Liver (tissue), 3 donors: ENCODE measurements at regions not wholly inside any gene's neighbourhood (a gene's known extent, or its start where the extent isn't known, plus 50 kb on each side); places are given as distances from the start of the nearest gene placed in this dataset.

Experiments
- ATF3 ChIP-seq: IDR thresholded peaks from 2 replicates; pipeline ENCODE4 v1.6.1; 2016; ENCODE audit warnings: antibody characterized with exemption
- CTCF ChIP-seq: fragments of 150-350 bp; IDR thresholded peaks from 2 replicates; pipeline ENCODE4 v1.5.1; 2017; ENCODE audit warnings: improper control_type of control experiment, low read depth, low read length; ENCODE audit not compliant: missing input control
- EGR1 ChIP-seq, 2 donors: IDR thresholded peaks; 2 replicates each; pipeline ENCODE4 v1.6.1; 2016 to 2018; ENCODE audit warnings: antibody characterized with exemption in 2 of 2, low read depth in 2 of 2
- HNF4A ChIP-seq, 2 donors: conservative IDR thresholded peaks; 2 replicates each; pipeline ENCODE4 v1.6.1; 2016; ENCODE audit warnings: antibody characterized with exemption in 2 of 2, mild to moderate bottlenecking in 2 of 2
- JUND ChIP-seq, 2 donors: IDR thresholded peaks; 2 replicates each; pipeline ENCODE4 v1.6.1; 2016; ENCODE audit warnings: antibody characterized with exemption in 2 of 2
- MAX ChIP-seq: IDR thresholded peaks from 2 replicates; pipeline ENCODE4 v1.6.1; 2016; ENCODE audit warnings: antibody characterized with exemption
- NR2F2 ChIP-seq: IDR thresholded peaks from 2 replicates; pipeline ENCODE4 v1.6.1; 2016; ENCODE audit warnings: antibody characterized with exemption
- RAD21 ChIP-seq, 2 donors: IDR thresholded peaks; 2 replicates each; pipeline ENCODE4 v1.6.1; 2016; ENCODE audit warnings: antibody characterized with exemption in 2 of 2, mild to moderate bottlenecking in 2 of 2
- REST ChIP-seq: IDR thresholded peaks from 2 replicates; pipeline ENCODE4 v1.6.1; 2016; ENCODE audit warnings: antibody characterized with exemption, mild to moderate bottlenecking
- RXRA ChIP-seq, 2 donors: IDR thresholded peaks; 2 replicates each; pipeline ENCODE4 v1.6.1; 2017 to 2018; ENCODE audit warnings: antibody characterized with exemption in 2 of 2, mild to moderate bottlenecking in 1 of 2
- SP1 ChIP-seq: IDR thresholded peaks from 2 replicates; pipeline ENCODE4 v1.6.1; 2018; ENCODE audit warnings: antibody characterized with exemption, mild to moderate bottlenecking
- TAF1 ChIP-seq: conservative IDR thresholded peaks from 2 replicates; pipeline ENCODE4 v1.6.1; 2016; ENCODE audit warnings: antibody characterized with exemption, mild to moderate bottlenecking
- YY1 ChIP-seq: IDR thresholded peaks from 2 replicates; pipeline ENCODE4 v1.6.1; 2016; ENCODE audit warnings: antibody characterized with exemption, mild to moderate bottlenecking
- ZBTB33 ChIP-seq: IDR thresholded peaks from 2 replicates; pipeline ENCODE4 v1.6.1; 2016; ENCODE audit warnings: antibody characterized with exemption
- donor health status: healthy.
- donor health status: healthy.

GRCh38 chr4:187188118-187188517 lies 464.5 kb upstream of the FAT1 start:
- no peak for TF ChIP-seq RAD21 (IDR thresholded peaks at IDR 0.05)
- TF ChIP-seq CTCF, result no peak
- no peak for TF ChIP-seq EGR1 (IDR thresholded peaks at IDR 0.05; ENCODE audit: low read depth in 2 of 2)
- TF ChIP-seq ATF3, result no peak
- no peak for TF ChIP-seq TAF1
- no peak for TF ChIP-seq ZBTB33
- no peak for TF ChIP-seq JUND (IDR thresholded peaks at IDR 0.05)
- no peak for TF ChIP-seq YY1
- TF ChIP-seq RXRA (IDR thresholded peaks at IDR 0.05), result no peak
- TF ChIP-seq SP1, result no peak
- TF ChIP-seq MAX, result no peak
- TF ChIP-seq HNF4A (conservative IDR thresholded peaks at IDR 0.05), result no peak
- no peak for TF ChIP-seq REST
- TF ChIP-seq NR2F2, result no peak
